MV-4-11 (cell line): ENCODE measurements at regions not wholly inside any gene's neighbourhood (a gene's known extent, or its start where the extent isn't known, plus 50 kb on each side); places are given as distances from the start of the nearest gene placed in this dataset.
"Not testable (repeated sequence)": the region's sequence is repeated elsewhere in the genome, so short reads cannot be mapped to it uniquely, and the experiment has no call there.

Experiments
- DNase-seq: peaks from one replicate; lab custom pipeline; 2025; lab: John Stamatoyannopoulos, UW

- DNase-seq: no peak
These were observed 361.6 kb downstream of the FAM72C start for GRCh38 chr1:143610196-143610595.

GRCh38 chr1:143604887-143605286, 366.9 kb downstream of the FAM72C start:
- DNase-seq: no peak

- DNase-seq: no peak
These were observed 387.3 kb downstream of the FAM72C start for GRCh38 chr1:143584508-143584907.

GRCh38 chr1:143574891-143575520, 396.8 kb downstream of the FAM72C start:
- DNase-seq: no peak

GRCh38 chr1:143572661-143573060, 399.1 kb downstream of the FAM72C start:
- not testable (repeated sequence) for DNase-seq

- not testable (repeated sequence) for DNase-seq
These were observed 408.0 kb downstream of the FAM72C start for GRCh38 chr1:143563761-143564160.

- DNase-seq: no peak
These were observed 418.2 kb downstream of the FAM72C start for GRCh38 chr1:143553627-143554026.

- DNase-seq: not testable (repeated sequence)
These were observed 467.1 kb downstream of the FAM72C start for GRCh38 chr1:143504703-143505102.

- not testable (repeated sequence) for DNase-seq
These were observed 467.7 kb downstream of the FAM72C start for GRCh38 chr1:143504080-143504479.

GRCh38 chr1:143503048-143503447, 468.7 kb downstream of the FAM72C start:
- DNase-seq: not testable (repeated sequence)

- DNase-seq: not testable (repeated sequence)
These were observed 469.7 kb downstream of the FAM72C start for GRCh38 chr1:143502038-143502437.

GRCh38 chr1:143498059-143498749, 473.6 kb downstream of the FAM72C start:
- DNase-seq: not testable (repeated sequence)

GRCh38 chr1:143497374-143497747, 474.4 kb downstream of the FAM72C start:
- DNase-seq: no peak

GRCh38 chr1:143496526-143497373, 475.0 kb downstream of the FAM72C start:
- DNase-seq: not testable (repeated sequence)
